ENCODE measurements at regions not wholly inside any gene's neighbourhood (a gene's known extent, or its start where the extent isn't known, plus 50 kb on each side); places are given as distances from the start of the nearest gene placed in this dataset.

DNA sequence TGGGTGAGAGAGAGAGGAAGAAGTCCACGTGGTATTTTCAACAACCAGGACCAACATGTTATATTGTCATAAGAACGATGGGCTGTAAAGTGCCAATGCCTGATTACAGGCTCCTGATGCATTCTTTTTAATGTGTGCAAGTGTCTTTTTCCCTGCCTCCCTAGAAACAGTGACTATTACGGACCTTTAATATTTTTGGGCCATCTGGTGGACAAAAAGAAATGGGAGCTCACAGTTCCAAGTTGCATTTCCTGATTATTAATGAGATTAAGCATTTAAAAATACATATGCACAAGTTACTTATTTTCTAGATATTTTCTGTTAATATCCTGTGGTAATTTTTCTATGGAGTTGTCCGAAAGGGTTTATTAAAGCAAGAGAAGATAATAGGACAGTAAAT lies 530.2 kb downstream of the NR2F2 start:
- TF ChIP-seq POLR2A (IDR thresholded peaks at IDR 0.05) = no peak
- TF ChIP-seq, protein P1, sequence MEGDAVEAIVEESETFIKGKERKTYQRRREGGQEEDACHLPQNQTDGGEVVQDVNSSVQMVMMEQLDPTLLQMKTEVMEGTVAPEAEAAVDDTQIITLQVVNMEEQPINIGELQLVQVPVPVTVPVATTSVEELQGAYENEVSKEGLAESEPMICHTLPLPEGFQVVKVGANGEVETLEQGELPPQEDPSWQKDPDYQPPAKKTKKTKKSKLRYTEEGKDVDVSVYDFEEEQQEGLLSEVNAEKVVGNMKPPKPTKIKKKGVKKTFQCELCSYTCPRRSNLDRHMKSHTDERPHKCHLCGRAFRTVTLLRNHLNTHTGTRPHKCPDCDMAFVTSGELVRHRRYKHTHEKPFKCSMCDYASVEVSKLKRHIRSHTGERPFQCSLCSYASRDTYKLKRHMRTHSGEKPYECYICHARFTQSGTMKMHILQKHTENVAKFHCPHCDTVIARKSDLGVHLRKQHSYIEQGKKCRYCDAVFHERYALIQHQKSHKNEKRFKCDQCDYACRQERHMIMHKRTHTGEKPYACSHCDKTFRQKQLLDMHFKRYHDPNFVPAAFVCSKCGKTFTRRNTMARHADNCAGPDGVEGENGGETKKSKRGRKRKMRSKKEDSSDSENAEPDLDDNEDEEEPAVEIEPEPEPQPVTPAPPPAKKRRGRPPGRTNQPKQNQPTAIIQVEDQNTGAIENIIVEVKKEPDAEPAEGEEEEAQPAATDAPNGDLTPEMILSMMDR (IDR thresholded peaks at IDR 0.05) = peak in 4 of 6 experiments; percentile 10 to 31 (median 22)
